CD4-positive, alpha-beta T cell treated with Interleukin-4 for 4 hours (primary cell): ENCODE measurements at regions not wholly inside any gene's neighbourhood (a gene's known extent, or its start where the extent isn't known, plus 50 kb on each side); places are given as distances from the start of the nearest gene placed in this dataset.
"Not testable (repeated sequence)": the region's sequence is repeated elsewhere in the genome, so short reads cannot be mapped to it uniquely, and the experiment has no call there.

Experiments used
- DNase-seq: peaks from one replicate; pipeline ENCODE4 v3.0.0-alpha.2; 2020

GRCh38 chr9:21605489-21605931 is 123.4 kb upstream of the IFNE start:
- DNase-seq, result no peak

GRCh38 chr9:21607576-21607975 is 125.5 kb upstream of the IFNE start:
- DNase-seq, result no peak

- no peak for DNase-seq
Measured at GRCh38 chr9:21608200-21608599, 126.1 kb upstream of the IFNE start.

GRCh38 chr9:21609506-21609905 is 127.4 kb upstream of the IFNE start:
- DNase-seq, result no peak

- peak; percentile 29 for DNase-seq
Measured at GRCh38 chr9:21611891-21612290, 129.8 kb upstream of the IFNE start.

- DNase-seq, result no peak
Measured at GRCh38 chr9:21615018-21615417, 132.9 kb upstream of the IFNE start.

- no peak for DNase-seq
Measured at GRCh38 chr9:21615446-21615845, 133.3 kb upstream of the IFNE start.

GRCh38 chr9:21616082-21616778 is 134.1 kb upstream of the IFNE start:
- DNase-seq, result no peak

- DNase-seq, result no peak
Measured at GRCh38 chr9:21624675-21625644, 142.8 kb upstream of the IFNE start.

GRCh38 chr9:21626493-21626892 is 144.4 kb upstream of the IFNE start:
- DNase-seq, result no peak

- DNase-seq, result not testable (repeated sequence)
Measured at GRCh38 chr9:21628954-21629353, 146.8 kb upstream of the IFNE start.

GRCh38 chr9:21634951-21635350 is 152.8 kb upstream of the IFNE start:
- DNase-seq, result no peak

- DNase-seq, result no peak
Measured at GRCh38 chr9:21638104-21638503, 156.0 kb upstream of the IFNE start.

- DNase-seq, result no peak
Measured at GRCh38 chr9:21653091-21653490, 149.3 kb upstream of the MTAP start.

- DNase-seq, result no peak
Measured at GRCh38 chr9:21653589-21653988, 148.8 kb upstream of the MTAP start.

GRCh38 chr9:21656776-21657674 is 145.4 kb upstream of the MTAP start:
- DNase-seq, result no peak

GRCh38 chr9:21657966-21658667 is 144.3 kb upstream of the MTAP start:
- no peak for DNase-seq

GRCh38 chr9:21660976-21661375 is 141.5 kb upstream of the MTAP start:
- DNase-seq, result no peak

GRCh38 chr9:21661626-21662025 is 140.8 kb upstream of the MTAP start:
- no peak for DNase-seq

- no peak for DNase-seq
Measured at GRCh38 chr9:21668516-21668915, 133.9 kb upstream of the MTAP start.

- DNase-seq, result no peak
Measured at GRCh38 chr9:21669701-21670100, 132.7 kb upstream of the MTAP start.

- DNase-seq, result peak; percentile 11
Measured at GRCh38 chr9:21670374-21670773, 132.1 kb upstream of the MTAP start.
